GM12878 (cell line): ENCODE measurements at regions not wholly inside any gene's neighbourhood (a gene's known extent, or its start where the extent isn't known, plus 50 kb on each side); places are given as distances from the start of the nearest gene placed in this dataset.

Experiments
- ATAC-seq: fragments of 200-7000 bp; cut with Tn5 transposase; 3 replicates; pipeline ENCODE4 v1.9.1; 2020; ENCODE audit warnings: mild to moderate bottlenecking, moderate library complexity
- BruUV-seq: library from RNA; stranded (reverse); fragments of 400-500 nt; replicated peaks from 2 replicates; lab custom pipeline; 2021; lab: Mats Ljungman, UMichigan
- CTCF ChIA-PET: fragments of 300-600 bp; sonication (Branson Sonifier 250); formaldehyde crosslinking; extraction: SDS; loops from one replicate; lab custom pipeline; 2021; ENCODE audit warnings: inconsistent platforms; lab: Yijun Ruan, JAX
- POLR2A ChIA-PET: fragments of 350-600 bp; formaldehyde crosslinking; extraction: SDS; loops from one replicate; lab custom pipeline; 2021; ENCODE audit warnings: inconsistent platforms; lab: Charles Lee
- RAD21 ChIA-PET: fragments of 300-600 bp; sonication (Branson Sonifier 250); formaldehyde crosslinking; loops from one replicate; lab custom pipeline; 2023; ENCODE audit warnings: antibody characterized with exemption; ENCODE audit not compliant: unreplicated experiment; lab: Charles Lee
- SMC1A ChIA-PET: fragments of 300-600 bp; sonication (Branson Sonifier 250); formaldehyde crosslinking; loops from one replicate; lab custom pipeline; 2023; ENCODE audit not compliant: unreplicated experiment, uncharacterized antibody; lab: Charles Lee
- DNase-seq: peaks from one replicate; pipeline ENCODE4 v3.0.0-alpha.2; 2011; ENCODE audit warnings: low read depth, low spot score
- FAIRE-seq: peaks from 3 replicates; lab custom pipeline; 2011; peaks lifted over from hg19 to GRCh38; lab: Jason Lieb, UNC
- H2AFZ ChIP-seq: 2 replicates; pipeline ENCODE4 v1.6.0; 2011; ENCODE audit warnings: low read depth, low read length, control low read depth; ENCODE audit not compliant: control insufficient read depth
- H3K27ac ChIP-seq: 2 replicates; pipeline ENCODE4 v1.5.1; 2011; ENCODE audit warnings: control low read depth; ENCODE audit not compliant: control insufficient read depth, insufficient read depth
- H3K27me3 ChIP-seq, 2 experiments: replicated peaks in 1 of 2; 2 replicates each; pipeline versions ENCODE4 v1.6.0 to v1.6.1; 2011; ENCODE audit warnings: low read length in 1 of 2; ENCODE audit not compliant: control insufficient read depth in 2 of 2, insufficient read depth in 2 of 2
- H3K36me3 ChIP-seq, 2 experiments: 2 replicates each; pipeline ENCODE4 v1.5.1; 2011; ENCODE audit warnings: low read length in 1 of 2; ENCODE audit not compliant: control insufficient read depth in 2 of 2, insufficient read depth in 2 of 2
- H3K4me1 ChIP-seq: 2 replicates; pipeline ENCODE4 v1.6.1; 2011; ENCODE audit warnings: mild to moderate bottlenecking, low read length, moderate library complexity, mixed read lengths; ENCODE audit not compliant: control insufficient read depth, insufficient read depth
- H3K4me2 ChIP-seq: 2 replicates; pipeline ENCODE4 v1.6.0; 2011; ENCODE audit warnings: control low read depth; ENCODE audit not compliant: control insufficient read depth, insufficient read depth
- H3K4me3 ChIP-seq: fragments of 200-600 bp; sonication (generic); 2 replicates; pipeline ENCODE4 v1.5.1; 2016
- H3K79me2 ChIP-seq: 2 replicates; pipeline ENCODE4 v1.6.0; 2011; ENCODE audit warnings: low read length; ENCODE audit not compliant: control insufficient read depth, insufficient read depth
- H3K9ac ChIP-seq: 2 replicates; pipeline ENCODE4 v1.8.0; 2011; ENCODE audit warnings: low read length, control low read depth, mixed read lengths; ENCODE audit not compliant: control insufficient read depth, insufficient read depth
- H3K9me3 ChIP-seq: replicated peaks from 3 replicates; pipeline ENCODE4 v1.5.1; 2011; ENCODE audit warnings: mild to moderate bottlenecking, low read length; ENCODE audit not compliant: control insufficient read depth, insufficient read depth
- H4K20me1 ChIP-seq: 2 replicates; pipeline ENCODE4 v1.6.0; 2011; ENCODE audit not compliant: control insufficient read depth, insufficient read depth
- CHD4 ChIP-seq: fragments of 200-600 bp; sonication (generic); IDR thresholded peaks from 2 replicates; pipeline ENCODE4 v1.6.1; 2016; ENCODE audit warnings: mild to moderate bottlenecking
- ELK1 ChIP-seq: IDR thresholded peaks from 2 replicates; pipeline ENCODE4 v1.6.1; 2012; ENCODE audit warnings: low read depth, low read length, improper control_type of control experiment
- LARP7 ChIP-seq: fragments of 450-650 bp; IDR thresholded peaks from 2 replicates; pipeline ENCODE4 v1.6.1; 2017; ENCODE audit warnings: mild to moderate bottlenecking
- MEF2A ChIP-seq: IDR thresholded peaks from 2 replicates; pipeline ENCODE4 v1.6.1; 2011; ENCODE audit warnings: low read depth, mild to moderate bottlenecking, low read length, moderate library complexity; ENCODE audit not compliant: insufficient read depth
- NFIC ChIP-seq: IDR thresholded peaks from 2 replicates; pipeline ENCODE4 v1.6.1; 2012; ENCODE audit warnings: low read depth, mild to moderate bottlenecking, inconsistent platforms, low read length, moderate library complexity
- NRF1 ChIP-seq: conservative IDR thresholded peaks from 2 replicates; pipeline ENCODE4 v1.6.1; 2011; ENCODE audit warnings: mild to moderate bottlenecking, low read depth, low read length, improper control_type of control experiment
- SIX5 ChIP-seq: IDR thresholded peaks from 2 replicates; pipeline ENCODE4 v1.6.1; 2011; ENCODE audit warnings: mild to moderate bottlenecking, low read depth, low read length, moderate library complexity; ENCODE audit not compliant: severe bottlenecking
- SMARCA5 ChIP-seq: fragments of 450-650 bp; IDR thresholded peaks from 2 replicates; pipeline ENCODE4 v1.6.1; 2017; ENCODE audit warnings: mild to moderate bottlenecking
- ZBED1 ChIP-seq: IDR thresholded peaks from 2 replicates; pipeline ENCODE4 v1.6.1; 2016; ENCODE audit warnings: borderline replicate concordance
- WGBS: methylation state at CpG from one replicate; pipeline ENCODE4 v1.1.6; 2016; ENCODE audit warnings: low lambda C conversion rate; ENCODE audit not compliant: insufficient replicate concordance, insufficient coverage; ENCODE audit errors: missing lambda C conversion rate; 5-methylcytosine and 5-hydroxymethylcytosine counted together
- in situ Hi-C: fragments of 300-500 bp; cut with MboI; formaldehyde crosslinking; loops from 9 replicates; pipeline ENCODE4 v1.14.3; 2018; ENCODE audit warnings: mixed read lengths
- intact Hi-C: fragments of 100-400 bp; cut with micrococcal nuclease; formaldehyde crosslinking; loops from one replicate; pipeline ENCODE4 v1.14.2; 2022; ENCODE audit not compliant: unreplicated experiment
- TF ChIP-seq, protein P1 (sequence below): IDR thresholded peaks from 2 replicates; pipeline ENCODE4 v1.6.1; 2011; ENCODE audit warnings: low read depth, mild to moderate bottlenecking, low read length, moderate library complexity, borderline replicate concordance; ENCODE audit errors: extremely low read depth
- TF ChIP-seq, protein P2 (sequence below): fragments of 150-350 bp; IDR thresholded peaks from 2 replicates; pipeline ENCODE4 v1.6.1; 2014; ENCODE audit warnings: mild to moderate bottlenecking, low read depth, low read length
- TF ChIP-seq, protein P3 (sequence below), 3 experiments: IDR thresholded peaks in 2 of 3; conservative IDR thresholded peaks in 1 of 3; 2 replicates each; pipeline ENCODE4 v1.5.1; 2011; ENCODE audit warnings: low read depth in 3 of 3, low read length in 3 of 3, mild to moderate bottlenecking in 3 of 3, control low read depth in 2 of 3, moderate library complexity in 2 of 3, inconsistent platforms in 1 of 3, mixed read lengths in 1 of 3; ENCODE audit not compliant: control insufficient read depth in 2 of 3, insufficient read depth in 1 of 3; ENCODE audit errors: extremely low read depth in 1 of 3
- TF ChIP-seq, protein P4 (sequence below): fragments of 450-650 bp; formaldehyde crosslinking; IDR thresholded peaks from 2 replicates; pipeline ENCODE4 v1.4.0; 2020; ENCODE audit warnings: mild to moderate bottlenecking, moderate library complexity

DNA sequence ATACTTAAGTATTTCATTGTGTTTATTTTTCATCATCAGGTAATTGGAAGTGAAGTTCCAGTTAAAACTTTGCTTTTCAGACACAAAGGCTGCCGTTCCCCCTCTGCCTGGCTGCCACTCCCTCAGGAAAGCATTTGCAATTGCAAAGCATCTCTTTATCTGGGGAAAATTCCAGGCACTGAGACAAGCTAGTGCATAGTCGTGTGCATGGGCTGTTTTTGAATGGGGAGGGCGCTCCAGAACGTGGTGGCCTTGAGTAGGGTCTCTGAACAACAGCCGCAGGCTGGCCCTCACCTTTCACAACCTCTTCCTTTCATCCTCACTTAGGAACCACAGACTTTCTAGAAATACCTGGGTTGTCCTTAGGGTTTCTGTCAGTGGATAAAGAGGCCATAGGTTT, 285.1 kb upstream of the ADAMTS16 start (continued):
- no peak for TF ChIP-seq ELK1
- TF ChIP-seq, protein P1, sequence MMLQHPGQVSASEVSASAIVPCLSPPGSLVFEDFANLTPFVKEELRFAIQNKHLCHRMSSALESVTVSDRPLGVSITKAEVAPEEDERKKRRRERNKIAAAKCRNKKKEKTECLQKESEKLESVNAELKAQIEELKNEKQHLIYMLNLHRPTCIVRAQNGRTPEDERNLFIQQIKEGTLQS = no peak
- TF ChIP-seq, protein P2, sequence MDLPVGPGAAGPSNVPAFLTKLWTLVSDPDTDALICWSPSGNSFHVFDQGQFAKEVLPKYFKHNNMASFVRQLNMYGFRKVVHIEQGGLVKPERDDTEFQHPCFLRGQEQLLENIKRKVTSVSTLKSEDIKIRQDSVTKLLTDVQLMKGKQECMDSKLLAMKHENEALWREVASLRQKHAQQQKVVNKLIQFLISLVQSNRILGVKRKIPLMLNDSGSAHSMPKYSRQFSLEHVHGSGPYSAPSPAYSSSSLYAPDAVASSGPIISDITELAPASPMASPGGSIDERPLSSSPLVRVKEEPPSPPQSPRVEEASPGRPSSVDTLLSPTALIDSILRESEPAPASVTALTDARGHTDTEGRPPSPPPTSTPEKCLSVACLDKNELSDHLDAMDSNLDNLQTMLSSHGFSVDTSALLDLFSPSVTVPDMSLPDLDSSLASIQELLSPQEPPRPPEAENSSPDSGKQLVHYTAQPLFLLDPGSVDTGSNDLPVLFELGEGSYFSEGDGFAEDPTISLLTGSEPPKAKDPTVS = no peak
- TF ChIP-seq SIX5 = no peak
- TF ChIP-seq ZBED1 = no peak

- Histone ChIP-seq H3K36me3 (no peaks in the 10 kb centered on the region), H3K4me1 (no peaks in the 10 kb centered on the region), H3K27ac (no peak overlapping the region), H2AFZ (no peak overlapping the region), H3K4me2 (no peak overlapping the region), H3K79me2 (no peaks in the 10 kb centered on the region), H3K27me3 (no peaks in the 10 kb centered on the region), H3K9ac (no peak overlapping the region), H3K9me3 (no peaks in the 10 kb centered on the region), H4K20me1 (no peaks in the 10 kb centered on the region), H3K4me3 (no peak overlapping the region)
- ChIA-PET CTCF (no interaction called here), RAD21 (no interaction called here), POLR2A (no interaction called here), SMC1A (no interaction called here)
- WGBS = 17% methylated on average over 2 of the region's 2 CpGs
- intact Hi-C loops (no loop called here), in situ Hi-C loops (no loop called here)
- DNase-seq (no peak), ATAC-seq (no peak), FAIRE-seq (no peak)
- BruUV-seq = no TSS peak
- TF ChIP-seq NRF1 = no peak
- TF ChIP-seq, protein P3, sequence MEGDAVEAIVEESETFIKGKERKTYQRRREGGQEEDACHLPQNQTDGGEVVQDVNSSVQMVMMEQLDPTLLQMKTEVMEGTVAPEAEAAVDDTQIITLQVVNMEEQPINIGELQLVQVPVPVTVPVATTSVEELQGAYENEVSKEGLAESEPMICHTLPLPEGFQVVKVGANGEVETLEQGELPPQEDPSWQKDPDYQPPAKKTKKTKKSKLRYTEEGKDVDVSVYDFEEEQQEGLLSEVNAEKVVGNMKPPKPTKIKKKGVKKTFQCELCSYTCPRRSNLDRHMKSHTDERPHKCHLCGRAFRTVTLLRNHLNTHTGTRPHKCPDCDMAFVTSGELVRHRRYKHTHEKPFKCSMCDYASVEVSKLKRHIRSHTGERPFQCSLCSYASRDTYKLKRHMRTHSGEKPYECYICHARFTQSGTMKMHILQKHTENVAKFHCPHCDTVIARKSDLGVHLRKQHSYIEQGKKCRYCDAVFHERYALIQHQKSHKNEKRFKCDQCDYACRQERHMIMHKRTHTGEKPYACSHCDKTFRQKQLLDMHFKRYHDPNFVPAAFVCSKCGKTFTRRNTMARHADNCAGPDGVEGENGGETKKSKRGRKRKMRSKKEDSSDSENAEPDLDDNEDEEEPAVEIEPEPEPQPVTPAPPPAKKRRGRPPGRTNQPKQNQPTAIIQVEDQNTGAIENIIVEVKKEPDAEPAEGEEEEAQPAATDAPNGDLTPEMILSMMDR (IDR thresholded peaks at IDR 0.05 in 2 of 3, conservative IDR thresholded peaks at IDR 0.05 in 1 of 3; ENCODE audit: control insufficient read depth in 2 of 3, extremely low read depth in 1 of 3, insufficient read depth in 1 of 3, low read depth in 3 of 3, low read length in 3 of 3) = no peak
- no peak for TF ChIP-seq LARP7
- TF ChIP-seq, protein P4, sequence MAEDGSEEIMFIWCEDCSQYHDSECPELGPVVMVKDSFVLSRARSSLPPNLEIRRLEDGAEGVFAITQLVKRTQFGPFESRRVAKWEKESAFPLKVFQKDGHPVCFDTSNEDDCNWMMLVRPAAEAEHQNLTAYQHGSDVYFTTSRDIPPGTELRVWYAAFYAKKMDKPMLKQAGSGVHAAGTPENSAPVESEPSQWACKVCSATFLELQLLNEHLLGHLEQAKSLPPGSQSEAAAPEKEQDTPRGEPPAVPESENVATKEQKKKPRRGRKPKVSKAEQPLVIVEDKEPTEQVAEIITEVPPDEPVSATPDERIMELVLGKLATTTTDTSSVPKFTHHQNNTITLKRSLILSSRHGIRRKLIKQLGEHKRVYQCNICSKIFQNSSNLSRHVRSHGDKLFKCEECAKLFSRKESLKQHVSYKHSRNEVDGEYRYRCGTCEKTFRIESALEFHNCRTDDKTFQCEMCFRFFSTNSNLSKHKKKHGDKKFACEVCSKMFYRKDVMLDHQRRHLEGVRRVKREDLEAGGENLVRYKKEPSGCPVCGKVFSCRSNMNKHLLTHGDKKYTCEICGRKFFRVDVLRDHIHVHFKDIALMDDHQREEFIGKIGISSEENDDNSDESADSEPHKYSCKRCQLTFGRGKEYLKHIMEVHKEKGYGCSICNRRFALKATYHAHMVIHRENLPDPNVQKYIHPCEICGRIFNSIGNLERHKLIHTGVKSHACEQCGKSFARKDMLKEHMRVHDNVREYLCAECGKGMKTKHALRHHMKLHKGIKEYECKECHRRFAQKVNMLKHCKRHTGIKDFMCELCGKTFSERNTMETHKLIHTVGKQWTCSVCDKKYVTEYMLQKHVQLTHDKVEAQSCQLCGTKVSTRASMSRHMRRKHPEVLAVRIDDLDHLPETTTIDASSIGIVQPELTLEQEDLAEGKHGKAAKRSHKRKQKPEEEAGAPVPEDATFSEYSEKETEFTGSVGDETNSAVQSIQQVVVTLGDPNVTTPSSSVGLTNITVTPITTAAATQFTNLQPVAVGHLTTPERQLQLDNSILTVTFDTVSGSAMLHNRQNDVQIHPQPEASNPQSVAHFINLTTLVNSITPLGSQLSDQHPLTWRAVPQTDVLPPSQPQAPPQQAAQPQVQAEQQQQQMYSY = no peak
- no peak for TF ChIP-seq SMARCA5
- no peak for TF ChIP-seq MEF2A
- TF ChIP-seq CHD4 = no peak
- TF ChIP-seq NFIC = no peak
These were observed 284.2 kb upstream of the ADAMTS16 start for GRCh38 chr5:4855880-4856279.
